GM19043 (cell line): ENCODE measurements at regions not wholly inside any gene's neighbourhood (a gene's known extent, or its start where the extent isn't known, plus 50 kb on each side); places are given as distances from the start of the nearest gene placed in this dataset.

Source experiments
- ATAC-seq: cut with Tn5 transposase; IDR thresholded peaks from one replicate; pipeline ENCODE4 v1.9.1; 2021; ENCODE audit warnings: low read depth; ENCODE audit not compliant: unreplicated experiment

DNA sequence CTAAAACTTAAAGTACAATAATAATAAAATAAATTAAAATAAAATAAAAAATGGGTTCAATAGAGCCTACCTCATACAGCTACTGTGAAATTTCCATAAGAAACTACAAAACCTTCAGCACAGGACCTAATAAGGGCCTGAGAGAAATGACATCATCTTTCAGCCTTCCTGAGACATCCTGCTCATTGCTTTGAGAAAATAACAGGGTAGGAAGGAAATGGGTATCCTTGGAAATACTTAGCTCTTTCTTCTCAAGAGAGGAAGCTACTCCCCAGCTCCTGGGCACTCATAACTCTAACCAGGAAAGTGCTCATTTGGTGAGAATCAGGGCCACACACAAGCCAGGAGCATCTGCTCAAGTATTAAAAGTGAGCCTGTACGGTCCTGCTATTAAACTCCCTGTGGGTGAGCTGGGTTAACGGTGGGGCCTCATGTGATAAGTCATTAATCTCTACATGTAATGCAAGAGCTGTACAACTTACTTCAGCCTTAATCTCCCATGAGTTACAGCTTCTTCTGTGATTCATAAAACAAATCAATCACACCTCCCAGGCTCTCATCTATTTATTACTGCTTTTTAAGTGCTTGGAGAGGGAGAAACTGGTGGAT, 141.4 kb downstream of the MAFB start:
- ATAC-seq: no peak

DNA sequence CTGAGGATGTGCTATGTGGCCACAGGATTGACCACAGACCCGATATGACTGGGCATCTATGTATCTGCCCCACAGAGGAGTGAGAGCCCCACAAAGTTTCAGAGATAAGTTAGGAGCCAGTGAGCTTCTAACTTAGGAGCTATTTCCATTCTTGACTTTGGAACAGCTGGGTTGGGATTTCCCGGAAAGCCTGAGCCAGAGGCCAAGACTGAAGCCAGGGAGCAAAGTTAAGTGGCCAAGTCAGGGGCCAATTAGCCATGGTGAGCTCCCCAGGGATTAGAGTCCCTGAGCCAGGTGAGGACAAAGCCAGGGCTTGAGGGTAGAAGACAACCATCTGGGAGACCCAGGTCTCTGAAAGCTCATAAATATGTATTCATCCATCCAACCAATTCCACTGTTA, 143.6 kb downstream of the MAFB start:
- no peak for ATAC-seq

DNA sequence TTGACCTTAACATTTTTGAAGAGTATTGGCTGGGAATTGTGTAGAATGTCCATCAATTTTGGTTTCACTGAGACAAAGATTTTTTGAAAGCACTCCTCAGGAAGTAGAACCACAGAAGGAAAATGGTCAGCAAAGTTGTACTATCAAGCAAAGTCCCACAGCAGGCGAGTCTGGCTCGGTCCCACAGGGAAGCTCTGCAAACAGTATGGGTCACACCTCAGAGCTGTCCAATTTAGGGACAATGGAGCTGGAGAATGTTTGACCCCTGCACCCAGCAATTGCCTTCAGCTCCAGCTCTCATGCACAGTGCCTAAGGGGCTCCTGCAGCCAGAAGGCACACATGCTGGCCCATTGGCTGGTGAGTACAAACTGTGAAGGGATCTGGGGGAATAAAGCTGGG, 147.0 kb downstream of the MAFB start:
- ATAC-seq: no peak

DNA sequence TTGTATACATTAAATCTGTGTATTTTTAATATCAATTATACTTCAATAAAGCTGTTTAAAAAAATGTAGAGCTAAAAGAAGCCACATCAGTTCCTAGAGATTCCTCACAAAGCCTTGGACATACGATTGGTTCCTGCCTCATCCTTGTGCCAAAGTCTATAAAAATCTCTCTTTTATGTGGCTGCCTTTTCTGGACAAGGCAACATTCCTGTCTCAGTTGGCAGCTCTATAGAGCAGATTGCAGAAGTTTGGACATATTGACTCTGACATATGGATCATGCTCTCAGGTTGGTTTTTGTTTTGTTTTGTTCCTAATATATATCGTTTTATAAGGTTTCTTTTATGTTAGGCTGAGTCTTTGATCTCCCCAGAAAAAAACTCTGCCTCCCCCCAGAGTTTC, 148.9 kb downstream of the MAFB start:
- ATAC-seq: no peak

DNA sequence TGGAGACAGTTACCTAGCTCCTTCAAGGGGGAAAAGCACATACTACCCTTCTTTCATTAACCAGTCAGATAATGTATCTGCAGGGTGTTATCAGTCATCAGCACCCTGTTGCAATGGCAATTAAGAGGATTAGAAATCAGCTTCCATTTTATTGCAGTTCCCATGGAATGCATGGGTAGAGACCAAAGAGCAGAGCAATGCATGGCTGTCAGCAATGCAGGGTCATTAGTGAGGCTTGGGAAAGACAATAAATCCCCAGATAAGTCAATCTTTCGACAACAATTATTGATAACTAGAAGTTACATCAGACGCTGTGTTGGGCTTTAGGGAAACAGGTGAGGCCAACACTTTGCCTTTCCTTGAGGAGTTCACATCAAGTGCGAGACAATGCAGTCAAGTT, 150.9 kb downstream of the MAFB start:
- no peak for ATAC-seq

DNA sequence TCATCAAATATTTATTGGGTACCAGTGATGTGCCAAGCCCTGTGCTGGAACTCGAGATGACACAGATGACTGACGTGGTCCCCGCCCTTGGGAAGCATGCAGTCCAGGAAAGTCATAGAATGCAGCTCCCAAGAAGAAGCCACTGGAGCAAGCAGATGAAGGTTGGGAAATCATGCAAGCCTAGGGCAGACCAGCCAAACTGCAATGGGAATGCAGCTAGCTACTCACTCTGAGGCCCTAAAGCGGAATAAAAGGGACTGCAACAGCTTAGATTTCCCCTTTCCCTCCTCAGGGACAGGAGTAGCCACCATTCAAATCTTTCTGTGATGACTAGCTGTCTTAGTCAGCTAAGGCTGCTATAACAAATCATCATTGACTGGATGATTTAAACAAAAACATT, 152.2 kb downstream of the MAFB start:
- no peak for ATAC-seq

DNA sequence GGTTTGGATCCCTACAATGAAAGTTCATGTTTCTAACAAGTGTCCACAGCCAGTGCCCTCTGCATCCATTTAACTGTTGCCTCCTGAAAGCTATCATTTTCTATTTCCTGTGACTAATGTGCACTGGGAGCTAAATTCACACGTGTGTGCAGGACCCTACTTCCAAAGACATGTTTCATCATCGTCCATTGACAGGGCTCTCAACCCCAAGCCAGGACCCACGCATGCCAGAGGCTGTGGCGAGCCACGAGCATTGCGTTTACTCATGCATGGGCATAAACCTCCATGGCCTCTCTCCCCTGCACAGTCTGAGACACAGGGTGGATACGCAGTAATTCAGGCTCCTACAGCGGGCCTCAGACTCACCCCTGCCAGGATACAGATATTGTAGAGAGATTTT, 153.2 kb downstream of the MAFB start:
- no peak for ATAC-seq

DNA sequence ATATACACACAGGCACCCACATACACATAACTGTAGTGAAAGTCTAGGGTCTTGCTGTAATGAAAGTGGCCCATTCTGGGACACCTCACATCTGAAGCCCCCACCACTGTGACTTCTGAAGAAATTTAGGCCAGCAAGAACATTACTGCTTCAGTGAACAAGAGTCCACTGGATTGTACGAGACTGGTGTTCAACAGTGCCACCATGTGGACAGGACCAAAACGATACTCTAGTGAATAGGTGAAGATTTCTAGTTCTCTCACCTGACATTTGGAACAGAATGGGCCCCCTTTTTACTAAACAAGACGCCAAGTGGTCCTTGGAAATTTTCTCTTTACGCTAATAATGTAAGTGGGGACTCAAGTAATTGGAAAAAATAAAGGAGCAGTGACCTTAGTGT, 156.9 kb downstream of the MAFB start:
- no peak for ATAC-seq

DNA sequence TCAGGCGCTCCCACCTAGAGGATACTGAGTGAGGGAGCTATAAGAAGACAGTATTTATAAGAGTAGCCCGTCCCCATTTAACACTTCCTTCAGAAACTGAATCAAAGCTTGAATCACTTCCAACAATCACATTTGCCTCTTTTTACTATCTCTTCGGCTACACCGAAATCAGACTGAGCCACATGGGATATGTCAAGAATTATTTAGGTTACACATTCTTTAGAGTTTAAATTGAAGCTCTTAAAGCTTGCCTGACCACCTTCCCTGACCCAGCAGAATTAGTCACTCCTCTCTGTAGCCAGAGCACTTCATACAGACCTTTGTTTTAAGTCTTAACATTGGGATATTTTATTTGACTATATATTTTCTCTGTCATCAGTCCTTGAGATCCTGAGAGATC, 163.7 kb downstream of the MAFB start:
- ATAC-seq: no peak

DNA sequence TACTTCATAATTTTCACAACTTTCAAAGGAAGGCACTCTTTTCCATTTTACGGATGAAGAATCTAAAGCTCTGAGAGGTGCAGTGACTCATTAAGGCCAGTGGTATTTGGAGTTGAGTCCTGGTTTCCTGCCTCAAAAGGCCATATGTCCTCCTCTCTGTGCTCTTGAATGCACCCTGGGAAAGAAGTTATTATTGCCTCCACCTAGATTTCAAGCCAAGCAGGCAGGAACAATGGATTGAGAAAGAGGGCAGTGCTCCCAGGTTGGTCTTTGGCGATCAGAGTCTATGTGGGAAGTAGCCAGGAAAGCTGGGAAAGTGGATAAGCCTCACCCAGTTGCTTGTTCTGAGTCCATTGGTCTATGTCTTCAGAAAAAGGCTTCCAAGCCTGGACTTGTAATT, 165.0 kb downstream of the MAFB start:
- ATAC-seq: no peak

DNA sequence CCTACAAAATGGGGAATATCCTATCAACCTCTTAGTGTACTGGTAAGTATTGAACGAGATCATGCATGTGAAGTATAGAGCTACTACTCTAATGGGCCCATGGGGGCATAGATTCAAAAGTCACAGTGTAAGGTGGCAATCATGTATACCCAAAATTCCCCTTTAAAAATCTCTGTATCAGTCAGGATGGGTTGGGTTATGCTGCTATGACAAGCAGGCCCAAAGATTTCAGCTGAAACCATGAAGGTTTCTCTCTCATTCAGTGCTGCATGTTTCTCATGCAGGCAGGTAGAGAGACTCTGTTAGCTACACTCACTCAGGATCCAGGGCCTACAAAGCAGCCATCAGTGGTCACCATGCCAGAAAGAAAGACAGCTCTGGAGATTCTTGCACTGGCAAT, 166.6 kb downstream of the MAFB start:
- no peak for ATAC-seq

DNA sequence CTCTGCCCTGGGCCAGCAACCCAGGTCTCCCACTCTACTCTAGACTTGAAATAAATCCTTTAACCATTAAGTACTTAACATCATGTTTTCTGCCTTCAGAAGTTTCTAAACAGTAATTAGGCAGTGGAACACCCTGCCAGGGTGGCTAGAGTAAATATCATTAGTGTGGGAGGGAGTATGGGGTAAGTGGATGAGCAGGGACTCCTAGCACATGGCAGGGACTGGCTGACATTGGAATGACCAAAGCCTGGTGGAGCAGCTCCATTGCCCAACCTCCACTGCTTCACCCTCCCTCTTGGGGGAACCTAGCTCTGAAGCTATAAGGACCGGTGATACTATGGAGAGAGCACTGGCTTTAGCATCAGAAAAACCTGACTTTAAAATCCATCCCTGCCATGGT, 167.1 kb downstream of the MAFB start:
- no peak for ATAC-seq

DNA sequence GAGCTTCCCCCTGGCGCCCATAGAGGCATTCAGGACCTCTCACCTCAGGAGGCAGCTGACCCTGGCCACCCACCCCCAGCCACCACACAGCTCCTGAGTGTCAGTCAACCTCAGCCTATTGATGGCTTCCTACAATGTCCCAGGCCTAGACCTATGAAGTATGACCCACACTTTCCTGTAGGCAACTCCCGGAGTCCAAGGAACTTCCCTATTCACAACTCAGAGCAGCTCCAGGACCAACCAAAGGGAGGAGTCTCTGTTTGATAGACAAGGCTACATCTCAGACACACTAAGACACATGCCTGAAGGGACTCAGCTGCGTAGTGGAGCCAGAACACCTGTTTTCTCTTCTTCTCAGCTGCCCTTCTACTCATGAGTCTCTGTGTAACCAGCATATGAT, 169.1 kb downstream of the MAFB start:
- no peak for ATAC-seq

DNA sequence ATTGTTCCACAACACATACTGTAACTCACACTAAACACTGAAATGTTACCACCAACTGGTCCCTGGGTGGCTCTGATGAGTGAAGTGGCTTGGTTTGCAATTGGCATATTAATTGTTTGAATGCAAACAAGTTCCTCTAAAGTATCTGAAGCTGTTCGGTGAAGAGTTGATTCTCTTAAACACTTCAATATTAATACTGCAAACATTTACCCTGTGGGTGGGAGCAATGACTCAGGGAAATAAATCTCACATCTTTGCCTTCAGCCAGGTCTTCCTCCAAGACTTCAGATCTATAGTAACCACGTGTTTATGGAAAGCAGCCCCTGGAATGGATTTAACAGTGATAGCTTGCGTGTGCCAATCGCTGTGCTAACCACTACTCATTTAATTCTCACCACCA, 176.0 kb downstream of the MAFB start:
- no peak for ATAC-seq

DNA sequence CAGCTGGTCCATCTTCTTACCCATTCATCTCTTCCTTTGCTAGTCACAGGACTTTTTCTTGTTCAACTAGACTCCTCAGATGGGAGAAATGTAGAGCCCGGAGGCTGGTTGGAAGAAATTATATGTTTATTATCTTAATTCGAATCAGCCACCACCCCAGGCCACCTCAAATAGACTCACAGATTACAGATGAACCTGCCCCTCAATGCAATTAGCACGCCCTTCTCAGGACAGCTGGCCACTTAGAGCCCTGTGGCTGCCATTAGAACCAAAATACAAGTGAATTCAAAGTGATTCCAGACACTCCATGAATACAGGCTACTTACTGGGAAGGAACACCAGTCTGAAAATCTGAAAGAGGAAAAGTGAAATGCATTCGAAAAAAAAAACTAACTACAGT, 176.4 kb downstream of the MAFB start:
- ATAC-seq: no peak

DNA sequence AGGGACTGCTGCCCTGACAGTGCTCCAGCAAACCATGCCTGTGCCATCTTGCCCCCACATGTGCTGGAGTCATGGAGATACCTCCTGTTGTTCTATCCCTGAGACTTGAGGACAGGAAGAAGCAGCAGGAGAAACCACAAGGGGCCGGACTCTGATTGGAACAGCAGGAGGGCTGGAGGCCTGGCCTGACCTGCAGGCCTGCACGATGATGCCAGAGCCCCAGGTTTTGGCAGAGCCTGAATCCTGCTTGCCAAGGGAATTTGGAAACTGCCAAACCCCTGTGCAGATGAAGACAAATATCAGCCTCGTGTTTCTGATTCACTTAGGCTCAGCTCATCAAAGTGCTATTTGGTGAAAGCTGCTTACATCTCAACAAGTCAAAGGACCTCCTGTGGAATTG, 177.6 kb downstream of the MAFB start:
- ATAC-seq: no peak

DNA sequence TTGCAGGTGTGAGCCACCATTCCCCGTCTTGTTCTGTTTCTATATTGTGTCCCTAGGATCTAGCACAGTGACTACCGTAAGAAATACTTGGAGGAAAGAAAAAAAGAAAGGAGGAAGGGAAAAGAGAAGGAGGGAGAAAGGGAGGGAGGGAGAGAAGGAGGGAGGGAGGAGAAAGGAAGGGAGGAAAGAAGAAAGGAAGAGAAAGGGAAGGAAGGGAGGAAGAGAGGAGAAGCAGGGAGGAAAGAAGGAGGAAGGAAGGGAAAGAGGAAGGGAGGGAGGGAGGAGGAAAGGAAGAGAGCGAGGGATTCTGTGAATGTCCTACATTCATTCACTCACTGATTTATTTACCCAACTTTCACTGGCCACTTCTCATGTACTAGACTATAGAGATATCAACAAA, 178.4 kb downstream of the MAFB start:
- ATAC-seq: no peak

DNA sequence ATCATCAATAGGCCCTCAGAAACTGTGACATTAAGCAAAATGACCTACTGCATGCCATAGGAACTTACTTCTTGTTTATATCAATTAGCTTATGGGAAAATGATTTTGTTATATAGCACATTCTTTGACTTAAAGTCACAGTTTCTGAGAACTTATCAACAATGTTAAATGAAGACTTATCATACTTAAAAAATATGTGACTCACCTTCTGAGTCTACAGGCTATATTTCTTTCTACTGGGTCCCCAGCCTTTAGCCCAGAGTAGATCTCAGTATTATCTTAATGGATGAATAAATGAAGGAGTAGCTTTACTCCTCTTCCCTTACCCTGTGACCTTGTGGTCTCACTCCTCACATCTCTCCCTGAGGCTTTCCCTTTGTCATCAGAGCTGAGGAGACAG, 180.2 kb downstream of the MAFB start:
- no peak for ATAC-seq

DNA sequence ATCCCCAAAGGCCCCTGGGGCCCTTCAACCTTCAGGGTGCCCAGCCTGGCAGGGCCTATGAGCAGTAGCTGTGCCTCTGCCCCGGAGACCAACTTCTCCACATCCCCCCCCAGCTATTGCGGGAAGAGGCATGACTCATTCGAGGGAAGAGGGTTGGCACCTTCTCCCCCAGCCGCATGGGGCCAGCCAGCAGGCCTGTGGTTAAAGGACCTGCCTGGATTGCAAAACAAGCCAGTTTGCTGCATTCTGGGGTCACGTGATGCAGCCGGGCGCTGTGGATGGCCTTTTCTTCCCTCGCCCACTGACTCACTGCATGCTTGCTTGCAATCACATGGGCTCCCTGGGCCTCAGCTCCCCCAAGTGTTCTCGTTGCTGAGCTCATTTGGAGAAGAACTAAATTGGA, 182.5 kb downstream of the MAFB start:
- ATAC-seq: no peak

DNA sequence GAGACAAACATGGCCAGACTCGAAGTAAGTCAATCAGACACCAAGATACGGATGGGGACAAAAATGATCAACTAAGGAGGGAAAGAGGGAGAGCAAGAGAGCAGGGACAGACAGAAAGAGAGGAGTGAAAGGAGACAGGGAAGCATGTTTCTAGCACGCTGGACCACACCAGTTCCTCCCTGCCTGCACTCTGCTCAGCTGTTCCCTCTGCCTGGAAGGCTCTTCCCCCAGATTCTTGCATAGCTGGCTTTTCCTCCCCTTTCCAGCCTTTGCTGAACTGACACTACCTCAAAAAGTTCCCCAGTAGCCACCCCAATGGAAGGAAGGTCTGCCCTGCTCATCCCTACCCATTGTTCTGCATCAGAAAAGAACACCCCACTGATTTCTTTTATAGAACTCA, 185.9 kb downstream of the MAFB start:
- ATAC-seq: no peak

DNA sequence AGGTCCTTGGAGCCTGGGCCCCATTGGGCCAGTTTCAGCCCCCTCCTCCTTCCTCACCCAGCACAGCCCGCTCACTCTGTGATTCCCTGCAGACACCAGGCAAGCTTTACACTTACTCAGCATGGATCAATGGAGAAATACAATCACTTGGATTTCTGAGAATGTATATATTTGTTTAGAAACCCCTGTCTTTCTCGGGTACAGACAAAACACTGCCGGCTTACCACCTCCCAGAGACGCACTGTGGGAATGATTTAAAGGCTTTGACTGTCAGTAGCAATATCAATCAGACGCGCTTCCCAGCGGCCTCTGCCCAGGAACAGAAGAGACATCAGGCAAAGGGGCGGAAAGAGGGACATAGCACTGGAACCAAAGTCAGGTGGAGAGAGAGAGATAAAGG, 186.5 kb downstream of the MAFB start:
- no peak for ATAC-seq

DNA sequence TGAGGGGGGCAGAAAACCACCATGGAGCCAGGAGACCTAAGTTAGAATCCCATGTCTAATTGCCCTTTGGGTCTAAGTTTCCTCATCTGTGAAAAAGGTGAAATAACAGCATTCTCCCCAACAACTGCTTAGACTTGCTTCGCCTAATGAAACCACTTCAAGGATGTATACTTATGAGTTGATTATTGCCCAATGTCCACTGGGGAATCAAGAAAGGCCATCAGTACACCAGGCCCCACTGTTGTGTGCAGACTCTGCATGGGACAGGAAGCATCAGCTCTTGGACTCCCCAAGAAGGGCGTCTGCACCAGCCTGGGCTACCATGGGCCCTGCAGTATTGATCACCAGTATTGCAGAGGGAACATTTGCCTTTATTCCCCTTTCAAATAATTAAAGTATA, 189.6 kb downstream of the MAFB start:
- no peak for ATAC-seq

DNA sequence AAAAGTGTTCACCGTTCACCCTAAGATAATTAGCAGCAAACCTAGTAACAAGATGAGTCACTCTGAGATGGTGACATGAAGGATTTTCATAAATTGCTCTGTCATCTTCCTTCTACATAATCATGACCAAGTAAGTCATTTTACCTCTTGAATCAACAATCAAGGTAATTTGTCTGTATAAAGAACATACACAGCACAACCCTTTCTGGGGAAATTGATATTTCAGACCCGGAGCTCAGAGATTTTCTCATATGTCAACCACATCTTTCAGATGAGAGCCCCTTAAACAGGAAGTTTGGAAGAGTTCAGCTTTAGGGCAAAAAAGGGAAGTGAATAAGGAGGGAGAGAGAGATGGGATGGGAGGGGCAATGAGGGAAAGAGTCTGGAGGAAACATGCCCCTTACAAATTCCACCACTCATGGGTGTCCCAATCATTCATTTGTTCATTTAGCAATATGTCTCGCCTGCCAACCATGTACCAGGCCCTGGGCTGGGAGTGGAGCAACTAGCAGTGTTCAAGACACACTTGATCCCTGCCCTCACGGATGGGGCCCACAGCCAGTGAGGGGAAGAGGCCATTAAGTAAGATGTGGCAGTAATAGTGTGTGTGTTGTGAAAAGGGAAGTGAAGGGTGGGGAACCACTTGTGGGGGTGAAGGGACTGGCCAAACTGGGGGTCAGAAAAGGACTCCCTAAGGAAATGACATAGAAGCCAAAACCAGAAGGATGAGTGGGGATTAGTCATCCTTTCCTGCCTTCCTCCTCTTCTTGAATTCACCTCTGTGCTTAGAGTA, 190.9 kb downstream of the MAFB start:
- ATAC-seq: no peak
